ENCODE measurements at regions not wholly inside any gene's neighbourhood (a gene's known extent, or its start where the extent isn't known, plus 50 kb on each side); places are given as distances from the start of the nearest gene placed in this dataset.

- intact Hi-C loops (cut with DNase I), result no loop called here
- TF ChIP-seq, protein P1, sequence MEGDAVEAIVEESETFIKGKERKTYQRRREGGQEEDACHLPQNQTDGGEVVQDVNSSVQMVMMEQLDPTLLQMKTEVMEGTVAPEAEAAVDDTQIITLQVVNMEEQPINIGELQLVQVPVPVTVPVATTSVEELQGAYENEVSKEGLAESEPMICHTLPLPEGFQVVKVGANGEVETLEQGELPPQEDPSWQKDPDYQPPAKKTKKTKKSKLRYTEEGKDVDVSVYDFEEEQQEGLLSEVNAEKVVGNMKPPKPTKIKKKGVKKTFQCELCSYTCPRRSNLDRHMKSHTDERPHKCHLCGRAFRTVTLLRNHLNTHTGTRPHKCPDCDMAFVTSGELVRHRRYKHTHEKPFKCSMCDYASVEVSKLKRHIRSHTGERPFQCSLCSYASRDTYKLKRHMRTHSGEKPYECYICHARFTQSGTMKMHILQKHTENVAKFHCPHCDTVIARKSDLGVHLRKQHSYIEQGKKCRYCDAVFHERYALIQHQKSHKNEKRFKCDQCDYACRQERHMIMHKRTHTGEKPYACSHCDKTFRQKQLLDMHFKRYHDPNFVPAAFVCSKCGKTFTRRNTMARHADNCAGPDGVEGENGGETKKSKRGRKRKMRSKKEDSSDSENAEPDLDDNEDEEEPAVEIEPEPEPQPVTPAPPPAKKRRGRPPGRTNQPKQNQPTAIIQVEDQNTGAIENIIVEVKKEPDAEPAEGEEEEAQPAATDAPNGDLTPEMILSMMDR (IDR thresholded peaks at IDR 0.05), result no peak
- H3K36me3 ChIP-seq, result no peaks in the 10 kb centered on the region
- H3K4me3 ChIP-seq, result no peak overlapping the region
- peaks cover 0 to 16% of the 10 kb centered on the region in 2 donors for H3K4me1 ChIP-seq
- ATAC-seq (peak; percentile 39), DNase-seq (peak in 2 of 4 donors; percentile 76 to 84)
- peaks cover 0 to 4% of the 10 kb centered on the region in 2 donors for H3K9me3 ChIP-seq
- peak overlapping the region in 1 of 2 donors; percentile 56 for H3K27ac ChIP-seq
- H3K27me3 ChIP-seq, result no peaks in the 10 kb centered on the region
Measured at GRCh38 chr1:234856845-234857245, 246.9 kb upstream of the IRF2BP2 start.

GRCh38 chr1:234855851-234856250 is 245.9 kb upstream of the IRF2BP2 start:
- TF ChIP-seq, protein P1 (IDR thresholded peaks at IDR 0.05), result no peak
- Histone ChIP-seq H3K9me3 (peaks cover 0 to 2% of the 10 kb centered on the region in 2 donors), H3K27me3 (no peaks in the 10 kb centered on the region), H3K4me3 (no peak overlapping the region), H3K4me1 (peaks cover 0 to 26% of the 10 kb centered on the region in 2 donors), H3K27ac (no peak overlapping the region), H3K36me3 (no peaks in the 10 kb centered on the region)
- intact Hi-C loops (cut with DNase I), result no loop called here
- ATAC-seq (no peak), DNase-seq (no peak)

- no peaks in the 10 kb centered on the region for H3K27me3 ChIP-seq
- DNase-seq (no peak), ATAC-seq (no peak)
- TF ChIP-seq, protein P1 (IDR thresholded peaks at IDR 0.05), result no peak
- no peaks in the 10 kb centered on the region for H3K36me3 ChIP-seq
- H3K4me3 ChIP-seq, result no peak overlapping the region
- H3K4me1 ChIP-seq, result peaks cover 0 to 38% of the 10 kb centered on the region in 2 donors
- intact Hi-C loops (cut with DNase I), result no loop called here
- H3K27ac ChIP-seq, result no peak overlapping the region
- no peaks in the 10 kb centered on the region for H3K9me3 ChIP-seq
Measured at GRCh38 chr1:234854645-234855039, 244.7 kb upstream of the IRF2BP2 start.

DNA sequence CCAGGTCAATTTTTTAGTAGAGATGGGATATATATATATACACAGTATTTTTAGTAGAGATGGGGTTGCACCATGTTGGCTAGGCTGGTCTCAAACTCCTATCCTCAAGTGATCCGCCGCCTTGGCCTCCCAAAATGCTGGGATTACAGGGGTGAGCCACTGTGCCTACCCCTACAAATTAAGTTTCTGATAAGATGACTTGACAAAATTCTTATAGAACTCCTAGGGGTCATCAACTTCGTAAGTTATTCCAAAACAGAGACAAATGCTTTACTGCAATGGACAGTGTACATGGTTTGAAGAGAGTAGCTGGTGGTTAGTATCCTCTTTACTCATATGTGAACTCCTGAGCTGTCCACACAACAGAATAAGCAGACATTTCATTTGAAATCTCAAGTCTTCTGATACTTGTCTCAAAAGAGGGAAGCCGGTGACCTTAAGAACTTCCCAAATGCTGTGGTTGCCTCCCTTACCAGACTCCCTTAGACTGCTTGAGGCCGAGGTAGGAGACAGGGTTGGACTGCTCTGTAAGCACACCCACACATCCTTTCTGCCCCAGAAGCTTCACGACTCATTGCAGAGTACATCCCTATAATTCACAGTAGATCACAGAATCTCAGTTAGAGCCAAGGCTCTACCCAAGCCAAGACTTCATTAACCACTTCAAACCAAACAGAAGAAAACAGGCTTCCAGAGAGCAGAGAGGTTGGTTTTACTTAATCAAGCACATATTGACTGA is 244.1 kb upstream of the IRF2BP2 start:
- Histone ChIP-seq H3K4me1 (peaks cover 0 to 43% of the 10 kb centered on the region in 2 donors), H3K36me3 (no peaks in the 10 kb centered on the region), H3K27me3 (no peaks in the 10 kb centered on the region), H3K9me3 (no peaks in the 10 kb centered on the region), H3K27ac (no peak overlapping the region), H3K4me3 (no peak overlapping the region)
- intact Hi-C loops (cut with DNase I), result no loop called here
- TF ChIP-seq, protein P1 (IDR thresholded peaks at IDR 0.05), result no peak
- ATAC-seq (peak; percentile 54), DNase-seq (no peak)

DNA sequence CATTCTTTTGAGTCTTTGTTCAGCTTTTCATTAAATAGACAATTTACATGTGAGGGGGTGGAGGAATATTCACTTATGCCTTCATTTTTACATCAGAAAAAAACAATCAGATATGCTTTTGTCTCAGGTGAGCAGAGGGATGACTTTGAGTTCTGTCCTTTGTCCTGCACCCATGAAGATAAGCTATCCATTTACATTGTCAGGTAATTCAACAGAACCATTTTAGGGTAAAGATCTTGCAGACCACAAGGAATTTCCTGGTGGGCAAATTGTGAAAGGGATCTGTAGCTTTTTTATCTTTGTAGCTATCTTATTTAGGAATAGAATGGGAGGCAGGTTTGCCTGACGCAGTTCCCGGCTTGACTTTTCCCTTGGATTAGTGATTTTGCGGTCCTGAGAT is 242.7 kb upstream of the IRF2BP2 start:
- Histone ChIP-seq H3K36me3 (no peaks in the 10 kb centered on the region), H3K4me1 (peaks cover 0 to 54% of the 10 kb centered on the region in 2 donors), H3K4me3 (no peak overlapping the region), H3K27ac (no peak overlapping the region), H3K9me3 (no peaks in the 10 kb centered on the region), H3K27me3 (no peaks in the 10 kb centered on the region)
- TF ChIP-seq, protein P1 (IDR thresholded peaks at IDR 0.05), result no peak
- intact Hi-C loops (cut with DNase I), result no loop called here
- ATAC-seq (no peak), DNase-seq (no peak)
